Mesodermal cell (in vitro differentiated cells): ENCODE measurements at regions not wholly inside any gene's neighbourhood (a gene's known extent, or its start where the extent isn't known, plus 50 kb on each side); places are given as distances from the start of the nearest gene placed in this dataset.

Experiments
- H3K27ac ChIP-seq: 2 replicates; pipeline ENCODE4 v1.7.0; 2013; ENCODE audit warnings: mild to moderate bottlenecking, low read depth, low read length, moderate library complexity; ENCODE audit not compliant: severe bottlenecking
- H3K36me3 ChIP-seq: 2 replicates; pipeline ENCODE4 v1.7.1; 2013; ENCODE audit warnings: mild to moderate bottlenecking, low read length, moderate library complexity; ENCODE audit not compliant: control insufficient read depth, insufficient read depth
- H3K4me1 ChIP-seq: one replicate; pipeline ENCODE4 v1.7.1; 2013; ENCODE audit warnings: mild to moderate bottlenecking, low read length; ENCODE audit not compliant: insufficient read depth, control insufficient read depth, poor library complexity, severe bottlenecking
- H3K4me3 ChIP-seq: 2 replicates; pipeline ENCODE4 v1.7.0; 2013; ENCODE audit warnings: low read length, control low read depth, mild to moderate bottlenecking; ENCODE audit not compliant: insufficient read depth, poor library complexity, severe bottlenecking; ENCODE audit errors: extremely low read depth
- H3K9me3 ChIP-seq: 2 replicates; pipeline ENCODE4 v1.7.1; 2013; ENCODE audit warnings: mild to moderate bottlenecking, low read length, moderate library complexity; ENCODE audit not compliant: control insufficient read depth
- WGBS, 2 experiments: methylation state at CpG; one replicate each; pipeline ENCODE4 v1.1.5; 2013; ENCODE audit warnings: missing lambda C conversion rate in 2 of 2; ENCODE audit not compliant: insufficient coverage in 2 of 2; 5-methylcytosine and 5-hydroxymethylcytosine counted together

GRCh38 chr2:116716038-116716437, 1098.5 kb upstream of the DDX18 start:
- Histone ChIP-seq H3K36me3 (no peaks in the 10 kb centered on the region), H3K4me3 (no peak overlapping the region), H3K9me3 (no peaks in the 10 kb centered on the region), H3K27ac (no peak overlapping the region), H3K4me1 (no peaks in the 10 kb centered on the region)
- no CpG with 5 or more reads among the region's 1 CpG for WGBS, 2 experiments

GRCh38 chr2:116716444-116716843, 1098.0 kb upstream of the DDX18 start:
- Histone ChIP-seq H3K36me3 (no peaks in the 10 kb centered on the region), H3K4me1 (no peaks in the 10 kb centered on the region), H3K4me3 (no peak overlapping the region), H3K9me3 (no peaks in the 10 kb centered on the region), H3K27ac (no peak overlapping the region)
- WGBS, 2 experiments: 80 to 100% methylated on average over 1 to 2 of the region's 2 CpGs

GRCh38 chr2:116717832-116718231, 1096.7 kb upstream of the DDX18 start:
- H3K27ac ChIP-seq: no peak overlapping the region
- H3K36me3 ChIP-seq: no peaks in the 10 kb centered on the region
- no peak overlapping the region for H3K4me3 ChIP-seq
- H3K4me1 ChIP-seq: no peaks in the 10 kb centered on the region
- no peaks in the 10 kb centered on the region for H3K9me3 ChIP-seq
- 89 to 92% methylated on average over 2 to 3 of the region's 4 CpGs for WGBS, 2 experiments

GRCh38 chr2:116718451-116718850, 1096.0 kb upstream of the DDX18 start:
- 91 to 94% methylated on average over 3 to 4 of the region's 4 CpGs for WGBS, 2 experiments
- no peak overlapping the region for H3K4me3 ChIP-seq
- H3K36me3 ChIP-seq: no peaks in the 10 kb centered on the region
- H3K27ac ChIP-seq: no peak overlapping the region
- H3K4me1 ChIP-seq: no peaks in the 10 kb centered on the region
- no peaks in the 10 kb centered on the region for H3K9me3 ChIP-seq

GRCh38 chr2:116719836-116720235, 1094.7 kb upstream of the DDX18 start:
- no peaks in the 10 kb centered on the region for H3K4me1 ChIP-seq
- H3K9me3 ChIP-seq: no peaks in the 10 kb centered on the region
- WGBS, 2 experiments: 67 to 90% methylated on average over 1 of the region's 2 CpGs
- no peak overlapping the region for H3K27ac ChIP-seq
- no peak overlapping the region for H3K4me3 ChIP-seq
- no peaks in the 10 kb centered on the region for H3K36me3 ChIP-seq

GRCh38 chr2:116724550-116724949, 1089.9 kb upstream of the DDX18 start:
- no CpG with 5 or more reads among the region's 1 CpG for WGBS, 2 experiments
- no peaks in the 10 kb centered on the region for H3K36me3 ChIP-seq
- no peaks in the 10 kb centered on the region for H3K9me3 ChIP-seq
- no peak overlapping the region for H3K4me3 ChIP-seq
- no peaks in the 10 kb centered on the region for H3K4me1 ChIP-seq
- H3K27ac ChIP-seq: no peak overlapping the region

GRCh38 chr2:116732322-116732721, 1082.2 kb upstream of the DDX18 start:
- 88% methylated on average over 1 of the region's 4 CpGs; no CpG with 5 or more reads in 1 of the 2 experiments for WGBS, 2 experiments

GRCh38 chr2:116733699-116734098, 1080.8 kb upstream of the DDX18 start:
- Histone ChIP-seq H3K4me1 (no peaks in the 10 kb centered on the region), H3K9me3 (no peaks in the 10 kb centered on the region), H3K36me3 (no peaks in the 10 kb centered on the region), H3K4me3 (no peak overlapping the region), H3K27ac (no peak overlapping the region)
- no CpG with 5 or more reads among the region's 3 CpGs for WGBS, 2 experiments

More at GRCh38 chr2:116732322-116732721, 1082.2 kb upstream of the DDX18 start:
- Histone ChIP-seq H3K36me3 (no peaks in the 10 kb centered on the region), H3K27ac (no peak overlapping the region), H3K4me1 (no peaks in the 10 kb centered on the region), H3K4me3 (no peak overlapping the region), H3K9me3 (no peaks in the 10 kb centered on the region)

GRCh38 chr2:116737951-116738350, 1076.5 kb upstream of the DDX18 start:
- no peaks in the 10 kb centered on the region for H3K9me3 ChIP-seq
- no peak overlapping the region for H3K27ac ChIP-seq
- no peaks in the 10 kb centered on the region for H3K36me3 ChIP-seq
- no CpG with 5 or more reads among the region's 3 CpGs for WGBS, 2 experiments
- H3K4me1 ChIP-seq: no peaks in the 10 kb centered on the region
- H3K4me3 ChIP-seq: no peak overlapping the region

- H3K27ac ChIP-seq: no peak overlapping the region
- H3K36me3 ChIP-seq: no peaks in the 10 kb centered on the region
These were observed 1067.4 kb upstream of the DDX18 start for GRCh38 chr2:116747103-116747502.

GRCh38 chr2:116749994-116750393, 1064.5 kb upstream of the DDX18 start:
- H3K4me3 ChIP-seq: no peak overlapping the region

More at GRCh38 chr2:116747103-116747502, 1067.4 kb upstream of the DDX18 start:
- no peaks in the 10 kb centered on the region for H3K9me3 ChIP-seq
- H3K4me1 ChIP-seq: no peaks in the 10 kb centered on the region
- H3K4me3 ChIP-seq: no peak overlapping the region
- WGBS, 2 experiments: no CpG with 5 or more reads among the region's 1 CpG

More at GRCh38 chr2:116749994-116750393, 1064.5 kb upstream of the DDX18 start:
- no peak overlapping the region for H3K27ac ChIP-seq
- no peaks in the 10 kb centered on the region for H3K36me3 ChIP-seq
- no peaks in the 10 kb centered on the region for H3K9me3 ChIP-seq
- no peaks in the 10 kb centered on the region for H3K4me1 ChIP-seq
